NT2/D1 (cell line): ENCODE measurements at regions not wholly inside any gene's neighbourhood (a gene's known extent, or its start where the extent isn't known, plus 50 kb on each side); places are given as distances from the start of the nearest gene placed in this dataset.

Source experiments
- YY1 ChIP-seq: IDR thresholded peaks from 2 replicates; pipeline ENCODE4 v1.6.1; 2011; ENCODE audit not compliant: insufficient read length, insufficient read depth
- ZNF274 ChIP-seq: IDR thresholded peaks from 2 replicates; pipeline ENCODE4 v1.6.1; 2011; ENCODE audit warnings: mild to moderate bottlenecking, low read depth, low read length

- TF ChIP-seq ZNF274 (no peak), YY1 (no peak)
These were observed 533.5 kb downstream of the IGSF11 start for GRCh38 chr3:118501152-118501551.
